Subcutaneous abdominal adipose tissue (tissue), 5 donors: ENCODE measurements at regions not wholly inside any gene's neighbourhood (a gene's known extent, or its start where the extent isn't known, plus 50 kb on each side); places are given as distances from the start of the nearest gene placed in this dataset.

Source experiments
- H3K27ac ChIP-seq: one replicate; pipeline ENCODE4 v1.7.0; 2013; ENCODE audit warnings: low read depth, mild to moderate bottlenecking, inconsistent platforms, low read length, moderate library complexity
- H3K27me3 ChIP-seq, 5 donors: one replicate each; pipeline ENCODE4 v1.7.0; 2013; ENCODE audit warnings: low read length in 5 of 5, inconsistent platforms in 1 of 5; ENCODE audit not compliant: control insufficient read depth in 5 of 5, insufficient read depth in 4 of 5
- H3K36me3 ChIP-seq, 5 donors: one replicate each; pipeline ENCODE4 v1.7.0; 2013; ENCODE audit warnings: low read length in 5 of 5; ENCODE audit not compliant: control insufficient read depth in 5 of 5, insufficient read depth in 5 of 5
- H3K4me1 ChIP-seq, 5 donors: one replicate each; pipeline ENCODE4 v1.7.0; 2013; ENCODE audit warnings: low read length in 5 of 5, mild to moderate bottlenecking in 3 of 5, moderate library complexity in 1 of 5; ENCODE audit not compliant: control insufficient read depth in 5 of 5, insufficient read depth in 5 of 5
- H3K4me3 ChIP-seq, 5 donors: one replicate each; pipeline ENCODE4 v1.7.0; 2013; ENCODE audit warnings: low read length in 5 of 5, low read depth in 1 of 5
- H3K9ac ChIP-seq, 5 donors: one replicate each; pipeline ENCODE4 v1.7.0; 2013; ENCODE audit warnings: low read length in 5 of 5, mild to moderate bottlenecking in 4 of 5, moderate library complexity in 3 of 5
- H3K9me3 ChIP-seq, 5 donors: one replicate each; pipeline ENCODE4 v1.7.0; 2013; ENCODE audit warnings: low read length in 5 of 5; ENCODE audit not compliant: control insufficient read depth in 5 of 5
- donor health status: healthy.
- donor health status: healthy.
- donor health status: healthy.
- donor health status: healthy.
- donor health status: healthy.

DNA sequence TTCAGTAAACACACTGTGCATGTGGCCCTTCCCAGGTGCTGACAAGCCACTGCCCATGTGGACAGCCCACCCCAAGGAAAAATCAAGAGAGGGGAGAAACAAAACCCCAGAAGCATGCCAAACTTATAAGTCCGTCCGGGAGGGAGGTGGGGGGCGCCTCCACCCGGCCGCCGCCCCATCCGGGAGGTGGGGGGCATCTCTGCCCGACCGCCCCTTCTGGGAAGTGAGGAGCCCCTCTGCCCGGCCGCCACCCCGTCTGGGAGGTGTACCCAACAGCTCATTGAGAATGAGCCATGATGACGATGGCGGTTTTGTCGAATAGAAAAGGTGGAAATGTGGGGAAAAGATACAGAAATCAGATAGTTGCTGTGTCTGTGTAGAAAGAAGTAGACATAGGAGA is 53.8 kb upstream of the C2CD4B start:
- Histone ChIP-seq H3K9me3 (peaks cover 6 to 36% (median 25%) of the 10 kb centered on the region in 5 donors), H3K4me1 (no peaks in the 10 kb centered on the region), H3K27me3 (no peaks in the 10 kb centered on the region), H3K36me3 (no peaks in the 10 kb centered on the region), H3K9ac (no peak overlapping the region), H3K27ac (no peak overlapping the region), H3K4me3 (no peak overlapping the region)

DNA sequence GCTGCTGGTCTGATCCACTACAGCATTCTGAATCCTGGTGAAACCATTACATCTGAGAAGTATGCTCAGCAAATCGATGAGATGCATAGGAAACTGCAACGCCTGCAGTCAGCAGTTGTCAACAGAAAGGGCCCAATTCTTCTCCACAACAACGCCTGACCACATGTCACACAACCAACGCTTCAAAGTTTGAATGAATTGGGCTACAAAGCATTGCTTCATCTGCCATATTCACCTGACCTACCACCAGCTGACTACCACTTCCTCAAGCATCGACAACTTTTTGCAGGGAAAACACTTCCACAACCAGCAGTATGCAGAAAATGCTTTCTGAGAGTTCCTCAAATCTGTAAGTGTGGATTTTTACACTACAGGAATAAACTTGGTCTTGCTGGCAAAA is 54.7 kb upstream of the C2CD4B start:
- Histone ChIP-seq H3K9ac (no peak overlapping the region), H3K36me3 (no peaks in the 10 kb centered on the region), H3K4me1 (no peaks in the 10 kb centered on the region), H3K4me3 (no peak overlapping the region), H3K27me3 (no peaks in the 10 kb centered on the region), H3K27ac (no peak overlapping the region), H3K9me3 (peaks cover 6 to 36% (median 25%) of the 10 kb centered on the region in 5 donors)

- H3K36me3 ChIP-seq: no peaks in the 10 kb centered on the region
- H3K27me3 ChIP-seq: no peaks in the 10 kb centered on the region
- H3K9ac ChIP-seq: no peak overlapping the region
- no peak overlapping the region for H3K4me3 ChIP-seq
- H3K4me1 ChIP-seq: no peaks in the 10 kb centered on the region
- peaks cover 0 to 8% (median 0%) of the 10 kb centered on the region in 5 donors for H3K9me3 ChIP-seq
- H3K27ac ChIP-seq: no peak overlapping the region
Observed at GRCh38 chr15:62223020-62223419, 57.9 kb upstream of the C2CD4B start.

DNA sequence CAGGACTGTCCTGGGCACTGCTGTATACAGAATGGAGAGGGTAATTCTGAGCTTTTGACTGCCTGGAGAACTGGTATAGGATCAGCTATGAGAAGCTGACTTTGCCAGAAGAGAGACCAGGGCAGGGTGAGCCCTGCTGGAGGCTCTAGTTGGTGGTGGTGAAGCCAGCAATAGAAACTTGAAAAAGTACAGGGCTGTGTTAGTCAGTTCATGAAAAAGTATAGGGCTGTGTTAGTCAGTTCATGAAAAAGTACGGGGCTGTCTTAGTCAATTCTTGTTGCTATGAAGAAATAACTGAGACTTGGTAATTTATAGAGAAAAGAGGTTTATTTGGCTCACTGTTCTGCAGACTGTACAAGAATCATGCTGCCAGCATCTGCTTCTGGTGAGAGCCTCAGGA is 63.5 kb upstream of the C2CD4B start:
- Histone ChIP-seq H3K4me3 (no peak overlapping the region), H3K27ac (no peak overlapping the region), H3K27me3 (no peaks in the 10 kb centered on the region), H3K9me3 (no peaks in the 10 kb centered on the region), H3K36me3 (no peaks in the 10 kb centered on the region), H3K4me1 (no peaks in the 10 kb centered on the region), H3K9ac (no peak overlapping the region)

DNA sequence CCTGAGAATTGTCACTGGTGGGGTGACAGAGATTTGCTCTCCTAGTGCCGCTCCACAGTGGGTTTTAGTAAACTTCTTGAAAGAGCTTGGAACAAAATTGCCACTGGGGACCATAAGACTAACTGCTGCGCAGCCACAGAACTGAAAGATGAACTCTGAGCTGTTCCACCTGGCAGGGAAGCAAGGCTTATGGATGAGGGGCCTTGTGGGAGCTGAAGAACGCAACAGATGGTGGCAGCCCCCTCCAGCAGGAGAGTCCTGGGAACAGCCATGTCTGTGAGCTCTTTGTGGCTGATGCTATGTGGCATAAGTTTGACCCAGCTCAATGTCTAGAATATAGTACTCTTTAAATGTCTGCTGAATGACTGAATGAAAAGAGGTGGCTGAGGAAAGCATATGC is 66.8 kb upstream of the C2CD4B start:
- H3K4me3 ChIP-seq: no peak overlapping the region
- no peaks in the 10 kb centered on the region for H3K36me3 ChIP-seq
- H3K9ac ChIP-seq: no peak overlapping the region
- H3K27ac ChIP-seq: no peak overlapping the region
- H3K4me1 ChIP-seq: no peaks in the 10 kb centered on the region
- no peaks in the 10 kb centered on the region for H3K27me3 ChIP-seq
- no peaks in the 10 kb centered on the region for H3K9me3 ChIP-seq

GRCh38 chr15:62240121-62241096 is 75.3 kb upstream of the C2CD4B start:
- no peak overlapping the region for H3K27ac ChIP-seq
- no peaks in the 10 kb centered on the region for H3K36me3 ChIP-seq
- H3K4me3 ChIP-seq: no peak overlapping the region
- peaks cover 0 to 3% (median 0%) of the 10 kb centered on the region in 5 donors for H3K4me1 ChIP-seq
- no peaks in the 10 kb centered on the region for H3K27me3 ChIP-seq
- no peak overlapping the region for H3K9ac ChIP-seq
- peaks cover 0 to 5% (median 0%) of the 10 kb centered on the region in 5 donors for H3K9me3 ChIP-seq

DNA sequence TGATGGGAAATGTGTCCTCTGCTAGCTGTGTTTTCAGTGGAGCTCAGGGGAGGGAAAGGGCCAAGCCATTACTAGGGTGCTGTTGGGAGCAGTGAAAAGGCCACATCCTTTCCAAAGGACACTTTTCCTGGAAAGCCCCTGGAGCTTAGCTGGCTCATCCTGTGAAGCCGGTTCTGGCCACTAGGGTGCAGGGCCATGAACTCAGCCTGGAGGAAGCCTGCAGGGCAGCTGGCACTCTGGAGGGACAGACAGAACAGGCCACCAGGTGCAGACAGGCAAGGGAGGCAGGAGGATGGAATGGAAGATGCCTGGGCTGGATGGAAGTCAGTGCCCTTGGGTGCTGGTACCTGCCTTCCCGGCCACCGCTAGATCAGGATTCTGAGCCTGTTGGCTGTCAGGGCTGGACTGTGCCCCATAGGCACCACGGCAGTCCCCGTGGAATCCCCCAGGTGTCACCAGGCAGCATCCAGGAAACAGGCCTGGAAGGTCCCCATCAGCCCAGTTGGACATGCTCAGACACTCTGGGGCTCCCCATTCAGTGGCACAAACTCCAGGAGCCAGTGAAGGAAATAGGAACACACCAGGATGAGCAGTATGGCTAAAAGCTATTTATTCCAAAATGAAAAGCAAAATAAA is 76.2 kb upstream of the C2CD4B start:
- Histone ChIP-seq H3K9ac (no peak overlapping the region), H3K36me3 (peaks cover 0 to 3% (median 0%) of the 10 kb centered on the region in 5 donors), H3K27ac (no peak overlapping the region), H3K4me1 (peaks cover 0 to 3% (median 0%) of the 10 kb centered on the region in 5 donors), H3K9me3 (peaks cover 0 to 5% (median 0%) of the 10 kb centered on the region in 5 donors), H3K27me3 (no peaks in the 10 kb centered on the region), H3K4me3 (no peak overlapping the region)

DNA sequence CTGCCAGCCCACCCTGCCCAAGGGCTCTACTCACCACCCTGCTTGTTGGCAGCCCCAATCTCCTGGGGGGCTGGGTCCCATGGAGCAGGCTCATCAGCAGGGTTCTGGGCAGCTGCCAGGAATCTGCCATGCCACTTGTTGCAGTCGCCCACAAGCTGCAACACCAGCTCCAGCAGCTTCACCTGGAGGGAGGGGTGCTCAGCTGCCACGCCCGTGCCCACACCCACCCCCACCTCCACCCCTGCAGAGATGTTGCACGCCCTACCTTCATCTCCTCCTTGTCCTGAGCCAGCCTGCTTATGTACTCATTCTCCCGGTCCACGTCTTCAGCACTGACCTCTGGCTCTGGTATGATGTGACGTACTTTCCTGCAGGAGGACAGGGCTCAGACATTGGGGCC is 77.9 kb upstream of the C2CD4B start:
- Histone ChIP-seq H3K4me3 (no peak overlapping the region), H3K27me3 (no peaks in the 10 kb centered on the region), H3K9me3 (peaks cover 0 to 3% (median 0%) of the 10 kb centered on the region in 5 donors), H3K27ac (no peak overlapping the region), H3K4me1 (peaks cover 0 to 3% (median 0%) of the 10 kb centered on the region in 5 donors), H3K36me3 (peaks cover 0 to 5% (median 0%) of the 10 kb centered on the region in 5 donors), H3K9ac (no peak overlapping the region)

GRCh38 chr15:62244762-62245161 is 79.7 kb upstream of the C2CD4B start:
- H3K9ac ChIP-seq: no peak overlapping the region
- no peak overlapping the region for H3K27ac ChIP-seq

More at GRCh38 chr15:62244762-62245161, 79.7 kb upstream of the C2CD4B start:
- Histone ChIP-seq H3K4me1 (peaks cover 0 to 3% (median 0%) of the 10 kb centered on the region in 5 donors), H3K9me3 (no peaks in the 10 kb centered on the region), H3K27me3 (no peaks in the 10 kb centered on the region), H3K36me3 (peaks cover 0 to 5% (median 0%) of the 10 kb centered on the region in 5 donors), H3K4me3 (no peak overlapping the region)
